HEK293 (cell line): ENCODE measurements at regions not wholly inside any gene's neighbourhood (a gene's known extent, or its start where the extent isn't known, plus 50 kb on each side); places are given as distances from the start of the nearest gene placed in this dataset.

Experiments
- CTCF ChIA-PET: fragments of 350-600 bp; formaldehyde crosslinking; extraction: SDS; loops from one replicate; lab custom pipeline; 2021; ENCODE audit warnings: antibody characterized with exemption; lab: Yijun Ruan, JAX
- POLR2A ChIA-PET: fragments of 300-600 bp; formaldehyde crosslinking; extraction: SDS; loops from one replicate; lab custom pipeline; 2020; ENCODE audit warnings: antibody characterized with exemption, inconsistent platforms; lab: Yijun Ruan, JAX
- H3K27ac ChIP-seq: fragments of 200-500 bp; sonication (Bioruptor generic); 2 replicates; pipeline ENCODE4 v1.5.1; 2014; ENCODE audit warnings: low read depth, low read length, control low read depth, inconsistent platforms; ENCODE audit errors: extremely low read depth
- H3K36me3 ChIP-seq, 2 experiments: fragments of 200-500 bp in 1 of 2; sonication (Bioruptor generic) in 1 of 2; 1 replicate in 1 of 2; 2 replicates in 1 of 2; pipeline ENCODE4 v1.5.1; 2014 to 2017; ENCODE audit warnings: inconsistent platforms in 2 of 2, low read length in 2 of 2; ENCODE audit not compliant: control insufficient read depth in 2 of 2, insufficient read depth in 1 of 2
- H3K4me1 ChIP-seq: fragments of 200-500 bp; sonication (Bioruptor generic); 2 replicates; pipeline ENCODE4 v1.5.1; 2014; ENCODE audit warnings: mild to moderate bottlenecking, low read length, inconsistent platforms; ENCODE audit not compliant: control insufficient read depth, insufficient read depth
- H3K4me3 ChIP-seq: 2 replicates; pipeline ENCODE4 v1.5.1; 2011; ENCODE audit warnings: low read depth, mild to moderate bottlenecking, control low read depth, low read length, moderate library complexity
- H3K9me3 ChIP-seq: fragments of 200-500 bp; sonication (Bioruptor generic); 2 replicates; pipeline ENCODE4 v1.5.1; 2014; ENCODE audit warnings: low read depth, low read length, inconsistent platforms; ENCODE audit not compliant: control insufficient read depth, insufficient read depth
- CTCF ChIP-seq: fragments of 450-650 bp; formaldehyde crosslinking; IDR thresholded peaks from 2 replicates; pipeline ENCODE4 v1.5.1; 2016; ENCODE audit warnings: missing biosample characterization, missing genetic modification characterization
- HOXA7 ChIP-seq: sonication (generic); formaldehyde crosslinking; IDR thresholded peaks from 2 replicates; pipeline ENCODE4 v1.8.1; 2022; ENCODE audit warnings: missing genetic modification reagents, borderline replicate concordance
- PBX3 ChIP-seq: sonication (generic); formaldehyde crosslinking; IDR thresholded peaks from 2 replicates; pipeline ENCODE4 v1.8.1; 2022; ENCODE audit warnings: mild to moderate bottlenecking, moderate library complexity, missing genetic modification reagents
- PRDM4 ChIP-seq: fragments of 450-650 bp; formaldehyde crosslinking; IDR thresholded peaks from 2 replicates; pipeline ENCODE4 v1.5.1; 2017; ENCODE audit warnings: missing biosample characterization, missing genetic modification characterization
- ZBTB44 ChIP-seq: fragments of 450-650 bp; IDR thresholded peaks from 2 replicates; pipeline ENCODE4 v1.5.1; 2018; ENCODE audit warnings: missing biosample characterization, mild to moderate bottlenecking, missing genetic modification characterization
- ZBTB6 ChIP-seq: fragments of 450-650 bp; formaldehyde crosslinking; IDR thresholded peaks from 2 replicates; pipeline ENCODE4 v1.5.1; 2017; ENCODE audit warnings: missing biosample characterization, missing genetic modification characterization
- ZEB2 ChIP-seq: fragments of 450-650 bp; formaldehyde crosslinking; IDR thresholded peaks from 2 replicates; pipeline ENCODE4 v1.5.1; 2016; ENCODE audit warnings: missing biosample characterization, missing genetic modification characterization
- ZFP3 ChIP-seq: fragments of 450-650 bp; formaldehyde crosslinking; IDR thresholded peaks from 2 replicates; pipeline ENCODE4 v1.5.1; 2016; ENCODE audit warnings: low read depth, missing biosample characterization, missing genetic modification characterization
- ZFP37 ChIP-seq: fragments of 450-650 bp; formaldehyde crosslinking; IDR thresholded peaks from 2 replicates; pipeline ENCODE4 v1.5.1; 2016; ENCODE audit warnings: missing biosample characterization, missing genetic modification characterization
- ZNF148 ChIP-seq: fragments of 450-650 bp; formaldehyde crosslinking; IDR thresholded peaks from 2 replicates; pipeline ENCODE4 v1.5.0; 2017; ENCODE audit warnings: missing biosample characterization, missing genetic modification characterization, borderline replicate concordance
- ZNF274 ChIP-seq, 2 experiments: fragments of 200-500 bp in 1 of 2; fragments of 450-650 bp in 1 of 2; sonication (Bioruptor generic) in 1 of 2; formaldehyde crosslinking in 1 of 2; IDR thresholded peaks; 2 replicates each; pipeline versions ENCODE4 v1.5.1 to v1.6.1; 2014 to 2016; ENCODE audit warnings: borderline replicate concordance in 1 of 2, inconsistent platforms in 1 of 2, low read length in 1 of 2, missing biosample characterization in 1 of 2, missing genetic modification characterization in 1 of 2
- ZNF280D ChIP-seq: fragments of 450-650 bp; formaldehyde crosslinking; IDR thresholded peaks from 2 replicates; pipeline ENCODE4 v1.5.1; 2016; ENCODE audit warnings: missing biosample characterization, missing genetic modification characterization
- ZNF302 ChIP-seq: fragments of 450-650 bp; formaldehyde crosslinking; IDR thresholded peaks from 2 replicates; pipeline ENCODE4 v1.5.1; 2016; ENCODE audit warnings: missing biosample characterization, missing genetic modification characterization, low read depth
- ZNF324 ChIP-seq: fragments of 450-650 bp; formaldehyde crosslinking; IDR thresholded peaks from 2 replicates; pipeline ENCODE4 v1.5.1; 2016; ENCODE audit warnings: missing biosample characterization, missing genetic modification characterization
- ZSCAN30 ChIP-seq: fragments of 450-650 bp; IDR thresholded peaks from 2 replicates; pipeline ENCODE4 v1.5.1; 2018; ENCODE audit warnings: missing biosample characterization, mild to moderate bottlenecking, missing genetic modification characterization, moderate library complexity
- ZSCAN5A ChIP-seq: fragments of 450-650 bp; formaldehyde crosslinking; IDR thresholded peaks from 2 replicates; pipeline ENCODE4 v1.5.1; 2016; ENCODE audit warnings: missing biosample characterization, missing genetic modification characterization
- ZXDB ChIP-seq: fragments of 450-650 bp; formaldehyde crosslinking; IDR thresholded peaks from 2 replicates; pipeline ENCODE4 v1.5.1; 2016; ENCODE audit warnings: missing biosample characterization, missing genetic modification characterization

GRCh38 chr7:142412551-142413193, 154.8 kb upstream of the PRSS58 start:
- CTCF ChIA-PET = interaction anchor here (0.5 to 1.6 kb wide), 23 partner anchors 9 to 762 kb away, joined by 3 to 9 read pairs (median 3); no protein-coding TSS in a partner anchor
- no peaks in the 10 kb centered on the region for H3K4me1 ChIP-seq
- 0 out of 2 replicates have a peak, but pooled peaks have one; percentile 29 for TF ChIP-seq CTCF (tag by site-specific recombination)
- no peak for TF ChIP-seq ZSCAN30 (tag by site-specific recombination)

GRCh38 chr7:142409471-142409870, 151.6 kb upstream of the PRSS58 start:
- Histone ChIP-seq H3K27ac (no peak overlapping the region), H3K9me3 (no peaks in the 10 kb centered on the region), H3K4me3 (no peak overlapping the region), H3K4me1 (no peaks in the 10 kb centered on the region), H3K36me3 (no peaks in the 10 kb centered on the region)
- ChIA-PET CTCF (no interaction called here), POLR2A (no interaction called here)
- TF ChIP-seq HOXA7 (CRISPR knock-in tag) = no peak
- TF ChIP-seq ZNF302 (tag by site-specific recombination) = no peak
- no peak for TF ChIP-seq ZBTB44 (tag by site-specific recombination)
- no peak for TF ChIP-seq PRDM4 (tag by site-specific recombination)
- no peak for TF ChIP-seq ZNF324 (tag by site-specific recombination)
- TF ChIP-seq PBX3 (CRISPR knock-in tag) = no peak
- no peak for TF ChIP-seq ZSCAN5A (tag by site-specific recombination)
- TF ChIP-seq ZNF274 (IDR thresholded peaks at IDR 0.05; ENCODE audit: low read length) = no peak
- TF ChIP-seq ZNF274 (tag by site-specific recombination; IDR thresholded peaks at IDR 0.05; ENCODE audit: borderline replicate concordance) = no peak
- TF ChIP-seq ZNF148 (tag by site-specific recombination) = no peak
- no peak for TF ChIP-seq ZFP37
- TF ChIP-seq ZNF280D = no peak
- no peak for TF ChIP-seq ZBTB6
- TF ChIP-seq ZXDB (tag by site-specific recombination) = no peak
- TF ChIP-seq ZEB2 (tag by site-specific recombination) = no peak
- TF ChIP-seq ZFP3 (tag by site-specific recombination) = no peak

More at GRCh38 chr7:142412551-142413193, 154.8 kb upstream of the PRSS58 start:
- POLR2A ChIA-PET = no interaction called here
- Histone ChIP-seq H3K4me3 (no peak overlapping the region), H3K27ac (no peak overlapping the region), H3K9me3 (no peaks in the 10 kb centered on the region), H3K36me3 (no peaks in the 10 kb centered on the region)
